B cell (primary cell): ENCODE measurements at regions not wholly inside any gene's neighbourhood (a gene's known extent, or its start where the extent isn't known, plus 50 kb on each side); places are given as distances from the start of the nearest gene placed in this dataset.

Experiments
- EZH2 ChIP-seq: IDR thresholded peaks from 2 replicates; pipeline ENCODE4 v1.6.1; 2012; ENCODE audit warnings: borderline replicate concordance, low read depth, mild to moderate bottlenecking, moderate library complexity, low read length; ENCODE audit not compliant: insufficient read depth, poor library complexity, severe bottlenecking
- TF ChIP-seq, protein P1 (sequence below): fragments of 200-600 bp; IDR thresholded peaks from one replicate; pipeline ENCODE4 v1.8.0; 2022; ENCODE audit warnings: antibody characterized with exemption, mild to moderate bottlenecking

DNA sequence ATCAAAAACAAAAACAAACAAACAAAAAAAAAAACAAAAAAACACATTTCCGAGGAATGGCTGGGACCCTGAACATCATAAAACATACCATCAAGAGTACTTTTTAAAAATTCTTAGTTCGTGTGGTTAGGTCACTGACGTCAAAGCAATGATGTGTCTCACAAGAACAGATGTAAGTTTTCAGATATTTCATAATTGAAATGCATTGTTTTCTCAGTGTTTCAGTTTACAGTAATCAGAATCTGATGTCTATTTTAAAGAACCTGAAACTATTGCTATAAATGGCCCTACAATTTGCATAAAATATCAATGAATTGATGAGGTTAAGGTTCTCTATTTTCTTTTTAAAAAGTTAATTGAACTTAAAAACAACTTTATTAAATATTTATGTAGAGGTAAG lies 103.7 kb upstream of the HGF start:
- TF ChIP-seq, protein P1, sequence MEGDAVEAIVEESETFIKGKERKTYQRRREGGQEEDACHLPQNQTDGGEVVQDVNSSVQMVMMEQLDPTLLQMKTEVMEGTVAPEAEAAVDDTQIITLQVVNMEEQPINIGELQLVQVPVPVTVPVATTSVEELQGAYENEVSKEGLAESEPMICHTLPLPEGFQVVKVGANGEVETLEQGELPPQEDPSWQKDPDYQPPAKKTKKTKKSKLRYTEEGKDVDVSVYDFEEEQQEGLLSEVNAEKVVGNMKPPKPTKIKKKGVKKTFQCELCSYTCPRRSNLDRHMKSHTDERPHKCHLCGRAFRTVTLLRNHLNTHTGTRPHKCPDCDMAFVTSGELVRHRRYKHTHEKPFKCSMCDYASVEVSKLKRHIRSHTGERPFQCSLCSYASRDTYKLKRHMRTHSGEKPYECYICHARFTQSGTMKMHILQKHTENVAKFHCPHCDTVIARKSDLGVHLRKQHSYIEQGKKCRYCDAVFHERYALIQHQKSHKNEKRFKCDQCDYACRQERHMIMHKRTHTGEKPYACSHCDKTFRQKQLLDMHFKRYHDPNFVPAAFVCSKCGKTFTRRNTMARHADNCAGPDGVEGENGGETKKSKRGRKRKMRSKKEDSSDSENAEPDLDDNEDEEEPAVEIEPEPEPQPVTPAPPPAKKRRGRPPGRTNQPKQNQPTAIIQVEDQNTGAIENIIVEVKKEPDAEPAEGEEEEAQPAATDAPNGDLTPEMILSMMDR, result no peak
- no peak for TF ChIP-seq EZH2
